Endothelial cell (in vitro differentiated cells): ENCODE measurements at regions not wholly inside any gene's neighbourhood (a gene's known extent, or its start where the extent isn't known, plus 50 kb on each side); places are given as distances from the start of the nearest gene placed in this dataset.

Source experiments
- DNase-seq: peaks from one replicate; pipeline ENCODE4 v3.0.0; 2021; ENCODE audit warnings: low spot score
- H3K27ac Mint-ChIP-seq: one replicate; pipeline ENCODE4 v1.8.0; 2021; ENCODE audit warnings: mixed read lengths, inconsistent platforms; ENCODE audit not compliant: unreplicated experiment
- H3K27me3 Mint-ChIP-seq: one replicate; pipeline ENCODE4 v1.8.0; 2021; ENCODE audit warnings: mild to moderate bottlenecking, moderate library complexity, mixed read lengths, inconsistent platforms; ENCODE audit not compliant: unreplicated experiment
- H3K36me3 Mint-ChIP-seq: one replicate; pipeline ENCODE4 v1.8.0; 2021; ENCODE audit warnings: mild to moderate bottlenecking, low read depth, mixed read lengths, inconsistent platforms; ENCODE audit not compliant: unreplicated experiment
- H3K4me1 Mint-ChIP-seq: one replicate; pipeline ENCODE4 v1.8.0; 2021; ENCODE audit warnings: mild to moderate bottlenecking, mixed read lengths, inconsistent platforms; ENCODE audit not compliant: unreplicated experiment
- H3K4me3 Mint-ChIP-seq: one replicate; pipeline ENCODE4 v1.8.0; 2021; ENCODE audit warnings: mild to moderate bottlenecking, mixed read lengths, inconsistent platforms; ENCODE audit not compliant: unreplicated experiment
- H3K9me3 Mint-ChIP-seq: one replicate; pipeline ENCODE4 v1.8.0; 2021; ENCODE audit warnings: mixed read lengths, inconsistent platforms; ENCODE audit not compliant: unreplicated experiment
- CTCF ChIP-seq: fragments of 200-600 bp; sonication (generic); IDR thresholded peaks from one replicate; pipeline ENCODE4 v1.5.0; 2021; ENCODE audit warnings: antibody characterized with exemption; ENCODE audit not compliant: unreplicated experiment

GRCh38 chr4:166257276-166257675 lies 384.2 kb downstream of the TLL1 start:
- Mint-ChIP-seq H3K27me3 (no peaks in the 10 kb centered on the region), H3K9me3 (no peaks in the 10 kb centered on the region), H3K36me3 (no peaks in the 10 kb centered on the region), H3K4me3 (no peak overlapping the region), H3K4me1 (no peaks in the 10 kb centered on the region), H3K27ac (no peak overlapping the region)
- no peak for DNase-seq
- no peak for TF ChIP-seq CTCF

DNA sequence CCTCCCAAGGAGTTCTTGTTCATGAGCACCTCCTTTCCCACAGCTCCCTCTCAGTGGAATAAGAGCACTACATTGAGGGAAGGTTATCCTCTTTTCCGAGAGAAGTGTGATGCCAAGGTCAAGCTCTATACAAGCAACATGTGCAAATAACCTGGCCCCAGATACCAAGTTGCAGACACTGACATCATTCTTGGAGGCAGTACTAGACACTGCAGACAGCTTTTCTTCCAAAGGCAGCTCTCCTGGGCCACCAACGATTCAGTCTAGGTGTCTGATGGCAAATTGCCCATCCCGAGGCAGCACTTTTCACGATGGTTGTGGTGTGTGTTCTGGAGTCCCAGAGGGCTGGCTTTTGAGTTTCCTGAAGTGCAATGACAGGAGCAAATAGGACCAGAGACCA lies 384.9 kb downstream of the TLL1 start:
- Mint-ChIP-seq H3K36me3 (no peaks in the 10 kb centered on the region), H3K27ac (no peak overlapping the region), H3K4me1 (no peaks in the 10 kb centered on the region), H3K9me3 (no peaks in the 10 kb centered on the region), H3K27me3 (no peaks in the 10 kb centered on the region), H3K4me3 (no peak overlapping the region)
- no peak for DNase-seq
- no peak for TF ChIP-seq CTCF

- TF ChIP-seq CTCF = no peak
- Mint-ChIP-seq H3K36me3 (no peaks in the 10 kb centered on the region), H3K4me3 (no peak overlapping the region)
Observed at GRCh38 chr4:166259081-166259480, 386.0 kb downstream of the TLL1 start.

DNA sequence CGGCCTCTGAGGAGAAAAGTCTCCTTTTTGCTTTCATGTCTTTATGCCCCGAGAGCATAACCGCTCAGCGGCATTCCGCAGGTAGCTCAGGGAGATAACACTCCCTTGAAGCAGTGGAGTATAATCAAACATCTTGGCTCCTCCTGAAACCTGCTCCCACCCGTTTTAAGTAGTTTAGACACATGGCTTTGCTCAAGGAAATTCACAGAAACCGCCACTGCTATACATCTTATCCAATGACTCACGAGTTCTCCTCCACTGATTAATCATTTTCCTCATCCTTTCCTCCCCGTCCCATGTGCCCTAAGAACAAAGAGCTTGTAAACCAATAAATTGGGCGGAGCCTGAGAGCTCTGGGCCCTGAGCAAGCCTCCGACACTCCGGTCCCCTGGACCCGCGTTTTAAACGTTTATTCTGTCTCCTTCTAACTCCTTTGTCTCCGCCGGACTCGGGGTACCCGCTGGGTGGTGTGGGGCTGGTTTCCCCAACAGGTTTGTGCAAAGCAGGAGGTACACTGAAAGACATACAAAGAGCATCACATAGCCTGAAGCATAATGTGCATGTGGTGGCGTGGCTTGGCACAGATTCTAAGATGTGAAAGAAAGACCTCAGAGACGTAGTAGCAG lies 401.2 kb downstream of the TLL1 start:
- Mint-ChIP-seq H3K4me3 (no peak overlapping the region), H3K27ac (no peak overlapping the region), H3K27me3 (peaks cover 2% of the 10 kb centered on the region), H3K9me3 (no peaks in the 10 kb centered on the region), H3K36me3 (no peaks in the 10 kb centered on the region), H3K4me1 (no peaks in the 10 kb centered on the region)
- TF ChIP-seq CTCF = no peak
- DNase-seq = no peak

More at GRCh38 chr4:166259081-166259480, 386.0 kb downstream of the TLL1 start:
- Mint-ChIP-seq H3K4me1 (no peaks in the 10 kb centered on the region), H3K27me3 (no peaks in the 10 kb centered on the region), H3K9me3 (no peaks in the 10 kb centered on the region), H3K27ac (no peak overlapping the region)
- no peak for DNase-seq

DNA sequence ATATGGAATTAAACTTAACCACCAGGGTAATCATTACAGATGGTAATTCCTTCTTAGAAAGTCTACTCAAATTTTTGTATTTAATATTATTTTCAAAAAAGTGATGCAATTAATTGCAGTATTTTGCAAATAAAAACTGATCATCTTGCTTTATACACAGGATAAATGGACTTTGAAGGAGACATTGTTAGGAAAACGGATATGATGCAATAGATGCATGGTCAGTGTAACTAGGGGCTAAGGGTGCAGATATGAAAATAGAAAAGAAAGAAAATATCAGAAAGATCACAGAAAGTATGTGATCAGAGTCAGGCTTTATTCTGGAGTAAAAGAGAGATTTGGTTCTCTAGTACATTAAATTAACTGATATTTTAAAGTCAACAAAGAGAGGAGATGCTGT lies 401.7 kb downstream of the TLL1 start:
- H3K4me1 Mint-ChIP-seq = no peaks in the 10 kb centered on the region

More for the DNA sequence above, 401.7 kb downstream of the TLL1 start:
- H3K9me3 Mint-ChIP-seq = no peaks in the 10 kb centered on the region
- H3K27me3 Mint-ChIP-seq = no peaks in the 10 kb centered on the region
- no peak for DNase-seq
- TF ChIP-seq CTCF = no peak
- no peaks in the 10 kb centered on the region for H3K36me3 Mint-ChIP-seq
- H3K27ac Mint-ChIP-seq = no peak overlapping the region
- H3K4me3 Mint-ChIP-seq = no peak overlapping the region
